ENCODE measurements at regions not wholly inside any gene's neighbourhood (a gene's known extent, or its start where the extent isn't known, plus 50 kb on each side); places are given as distances from the start of the nearest gene placed in this dataset.

DNA sequence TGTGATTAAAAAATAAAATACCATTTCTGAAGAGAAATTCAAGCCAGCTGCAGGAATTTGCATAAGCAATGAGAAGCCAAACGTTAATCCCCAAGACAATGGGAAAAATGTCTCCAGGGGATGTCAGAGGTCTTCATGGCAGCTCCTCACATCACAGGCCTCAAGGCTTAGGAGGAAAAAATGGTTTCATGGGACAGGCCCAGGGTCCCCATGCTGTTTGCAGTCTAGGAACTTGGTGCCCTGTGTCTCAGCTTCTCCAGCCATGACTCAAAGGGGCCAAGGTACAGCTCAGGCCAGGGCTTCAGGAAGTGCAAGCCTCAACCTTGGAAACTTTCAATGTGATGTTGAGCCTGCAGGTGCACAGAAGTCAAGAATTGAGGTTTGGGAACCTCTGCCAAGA, 1428.4 kb upstream of the CDH2 start:
- Histone ChIP-seq H3K27ac (ENCODE audit: low read depth, low read length) (no peak overlapping the region), H3K9me3 (ENCODE audit: low read length) (no peaks in the 10 kb centered on the region), H3K4me1 (ENCODE audit: insufficient read depth, low read length) (no peaks in the 10 kb centered on the region), H3K27me3 (ENCODE audit: insufficient read depth, low read length, poor library complexity, severe bottlenecking) (no peaks in the 10 kb centered on the region), H3K36me3 (ENCODE audit: insufficient read depth, low read length) (no peaks in the 10 kb centered on the region), H3K4me3 (ENCODE audit: low read length) (no peak overlapping the region)
- Mint-ChIP-seq H3K27me3 (no peaks in the 10 kb centered on the region), H3K4me1 (no peaks in the 10 kb centered on the region), H3K4me3 (no peak overlapping the region), H3K36me3 (no peaks in the 10 kb centered on the region), H3K9me3 (peaks cover 2 to 28% (median 16%) of the 10 kb centered on the region in 5 donors), H3K27ac (no peak overlapping the region)
- CTCF ChIA-PET, result no interaction called here
- no peak for DNase-seq
- POLR2A ChIA-PET, result no interaction called here

DNA sequence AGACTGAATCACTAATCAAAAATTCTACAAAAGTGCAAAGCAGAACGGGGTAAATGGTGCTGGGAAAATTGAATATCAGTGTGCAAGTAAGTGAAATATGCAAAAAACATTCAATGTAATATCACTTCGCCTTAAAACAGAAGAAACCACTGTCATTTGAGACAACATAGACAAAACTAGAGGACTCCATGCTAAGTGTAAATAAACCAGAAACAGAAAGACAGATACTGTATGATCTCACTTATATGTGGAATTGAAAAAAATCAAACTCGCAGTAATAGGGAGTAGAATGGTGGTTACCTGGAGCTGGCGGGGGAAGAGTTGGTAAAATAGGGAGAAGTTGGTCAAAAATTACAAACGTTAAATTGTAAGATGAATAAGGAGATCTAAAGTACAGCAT, 1420.0 kb upstream of the CDH2 start:
- Mint-ChIP-seq H3K9me3 (peaks cover 0 to 36% (median 3%) of the 10 kb centered on the region in 5 donors), H3K27me3 (no peaks in the 10 kb centered on the region), H3K27ac (no peak overlapping the region), H3K4me3 (no peak overlapping the region), H3K4me1 (no peaks in the 10 kb centered on the region), H3K36me3 (peaks cover 0 to 1% (median 0%) of the 10 kb centered on the region in 3 donors)
- no peaks in the 10 kb centered on the region for H3K36me3 ChIP-seq (ENCODE audit: insufficient read depth, low read length)
- no peaks in the 10 kb centered on the region for H3K9me3 ChIP-seq (ENCODE audit: low read length)
- no peak for DNase-seq
- no peak overlapping the region for H3K27ac ChIP-seq (ENCODE audit: low read depth, low read length)
- CTCF ChIA-PET, result no interaction called here
- H3K27me3 ChIP-seq (ENCODE audit: insufficient read depth, low read length, poor library complexity, severe bottlenecking), result no peaks in the 10 kb centered on the region
- H3K4me3 ChIP-seq (ENCODE audit: low read length), result no peak overlapping the region
- no peaks in the 10 kb centered on the region for H3K4me1 ChIP-seq (ENCODE audit: insufficient read depth, low read length)
- POLR2A ChIA-PET, result no interaction called here

DNA sequence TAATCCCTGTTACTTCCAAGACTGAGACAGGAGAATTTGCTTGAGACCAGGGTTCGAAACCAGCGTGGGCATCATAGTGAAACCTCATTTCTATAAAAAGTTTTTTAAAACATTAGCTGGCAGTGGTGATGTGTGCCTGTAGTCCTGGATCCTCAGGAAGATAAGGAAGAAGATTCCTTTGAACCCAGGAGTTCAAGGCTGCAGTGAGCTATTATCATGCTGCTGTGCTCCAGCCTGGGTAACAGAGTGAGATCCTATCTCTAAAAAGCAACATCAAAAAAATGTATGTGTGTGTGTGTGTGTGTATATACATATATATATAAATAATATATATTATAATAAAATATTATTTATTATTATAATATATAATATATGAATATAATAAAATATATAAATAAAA, 1417.6 kb upstream of the CDH2 start:
- H3K36me3 ChIP-seq (ENCODE audit: insufficient read depth, low read length), result no peaks in the 10 kb centered on the region
- Mint-ChIP-seq H3K27me3 (peaks cover 0 to 1% of the 10 kb centered on the region in 2 donors), H3K27ac (no peak overlapping the region), H3K4me3 (no peak overlapping the region), H3K4me1 (no peaks in the 10 kb centered on the region), H3K9me3 (peaks cover 0 to 37% (median 9%) of the 10 kb centered on the region in 5 donors), H3K36me3 (no peaks in the 10 kb centered on the region)
- no peak overlapping the region for H3K27ac ChIP-seq (ENCODE audit: low read depth, low read length)
- no peak overlapping the region for H3K4me3 ChIP-seq (ENCODE audit: low read length)
- no peaks in the 10 kb centered on the region for H3K4me1 ChIP-seq (ENCODE audit: insufficient read depth, low read length)
- no peaks in the 10 kb centered on the region for H3K27me3 ChIP-seq (ENCODE audit: insufficient read depth, low read length, poor library complexity, severe bottlenecking)
- ChIA-PET CTCF (no interaction called here), POLR2A (no interaction called here)
- no peak for DNase-seq
- no peaks in the 10 kb centered on the region for H3K9me3 ChIP-seq (ENCODE audit: low read length)

DNA sequence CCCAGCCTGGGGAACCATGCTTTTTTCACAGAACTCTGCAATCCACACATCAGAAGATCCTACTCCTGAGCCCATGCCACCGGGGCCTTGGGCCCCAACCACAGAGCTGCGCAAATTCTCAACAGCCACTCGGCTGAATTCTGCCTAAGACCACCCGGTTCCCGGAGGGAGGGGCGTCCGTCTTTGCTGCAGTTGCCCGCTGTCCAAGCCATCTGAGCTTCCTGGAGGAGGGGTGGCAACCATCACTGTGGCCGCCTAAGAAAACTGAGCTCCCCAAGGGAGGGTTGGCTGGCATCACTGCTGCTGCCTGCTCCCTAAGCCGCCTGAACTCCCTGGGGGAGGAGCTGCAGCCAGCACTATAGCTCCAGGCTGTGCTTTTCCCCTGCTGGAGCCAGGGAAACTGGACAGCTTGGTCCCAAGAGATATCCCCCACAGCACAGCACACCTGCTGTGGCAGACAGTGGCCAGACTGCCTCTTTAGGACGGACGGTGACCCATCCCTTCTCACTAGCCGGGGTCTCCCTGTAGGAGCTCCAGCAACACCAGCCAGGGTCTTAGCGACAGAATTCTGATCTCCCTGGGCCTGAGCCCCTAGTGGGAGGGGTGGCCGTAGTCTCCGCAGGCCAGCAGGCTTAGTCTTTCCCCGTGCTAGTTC, 1411.6 kb upstream of the CDH2 start:
- Histone ChIP-seq H3K9me3 (ENCODE audit: low read length) (no peaks in the 10 kb centered on the region), H3K36me3 (ENCODE audit: insufficient read depth, low read length) (no peaks in the 10 kb centered on the region), H3K27me3 (ENCODE audit: insufficient read depth, low read length, poor library complexity, severe bottlenecking) (no peaks in the 10 kb centered on the region), H3K27ac (ENCODE audit: low read depth, low read length) (no peak overlapping the region), H3K4me3 (ENCODE audit: low read length) (no peak overlapping the region), H3K4me1 (ENCODE audit: insufficient read depth, low read length) (no peaks in the 10 kb centered on the region)
- Mint-ChIP-seq H3K9me3 (peaks cover 9 to 49% (median 30%) of the 10 kb centered on the region in 5 donors), H3K27ac (no peak overlapping the region), H3K36me3 (no peaks in the 10 kb centered on the region), H3K4me1 (no peaks in the 10 kb centered on the region), H3K27me3 (peaks cover 0 to 1% of the 10 kb centered on the region in 2 donors), H3K4me3 (no peak overlapping the region)
- no peak for DNase-seq
- POLR2A ChIA-PET, result no interaction called here
- CTCF ChIA-PET, result no interaction called here

DNA sequence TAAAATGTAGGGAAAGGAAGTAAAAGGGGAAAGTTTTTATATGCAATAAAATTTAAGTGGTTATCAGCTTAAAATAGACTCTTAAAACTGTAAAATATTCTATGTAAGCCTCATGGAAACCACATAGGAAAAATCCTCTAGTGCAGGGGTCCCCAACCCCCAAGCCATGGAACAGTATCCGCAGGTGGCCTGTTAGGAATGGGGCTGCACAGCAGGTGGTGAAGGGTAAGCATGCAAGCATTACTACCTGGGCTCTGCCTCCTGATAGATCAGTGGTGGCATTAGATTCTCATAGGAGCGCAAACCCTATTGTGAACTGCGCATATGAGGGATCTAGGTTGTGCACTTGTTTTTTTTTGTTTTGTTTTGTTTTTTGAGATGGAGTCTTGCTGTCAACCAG, 1409.3 kb upstream of the CDH2 start:
- Mint-ChIP-seq H3K36me3 (no peaks in the 10 kb centered on the region), H3K4me1 (no peaks in the 10 kb centered on the region), H3K4me3 (no peak overlapping the region), H3K27me3 (peaks cover 0 to 1% of the 10 kb centered on the region in 2 donors), H3K27ac (no peak overlapping the region), H3K9me3 (peaks cover 9 to 45% (median 36%) of the 10 kb centered on the region in 5 donors)
- Histone ChIP-seq H3K4me1 (ENCODE audit: insufficient read depth, low read length) (no peaks in the 10 kb centered on the region), H3K4me3 (ENCODE audit: low read length) (no peak overlapping the region), H3K27ac (ENCODE audit: low read depth, low read length) (no peak overlapping the region), H3K27me3 (ENCODE audit: insufficient read depth, low read length, poor library complexity, severe bottlenecking) (no peaks in the 10 kb centered on the region), H3K36me3 (ENCODE audit: insufficient read depth, low read length) (no peaks in the 10 kb centered on the region), H3K9me3 (ENCODE audit: low read length) (no peaks in the 10 kb centered on the region)
- DNase-seq, result no peak
- POLR2A ChIA-PET, result no interaction called here
- CTCF ChIA-PET, result no interaction called here

DNA sequence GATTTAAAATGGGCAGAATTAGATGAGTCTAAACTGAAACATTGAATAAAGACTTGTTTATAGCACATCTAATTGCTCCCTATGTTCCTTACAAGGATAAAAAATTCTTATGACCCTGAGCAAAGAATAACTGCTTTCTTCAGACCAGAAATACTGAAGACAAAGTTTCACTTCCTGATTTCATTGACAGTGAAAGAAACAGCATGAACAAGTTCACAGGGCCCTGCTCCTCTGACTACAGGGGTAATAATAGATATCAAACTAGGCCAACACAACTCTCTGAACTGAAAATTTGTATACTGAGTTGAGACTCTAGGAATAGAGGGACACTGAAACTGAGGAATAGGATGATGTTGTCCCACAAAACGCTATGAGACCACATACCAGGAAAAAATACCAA, 1383.3 kb upstream of the CDH2 start:
- H3K4me3 Mint-ChIP-seq, result no peak overlapping the region
- no peak for DNase-seq
- H3K4me1 Mint-ChIP-seq, result no peaks in the 10 kb centered on the region
- ChIA-PET CTCF (no interaction called here), POLR2A (no interaction called here)
- no peaks in the 10 kb centered on the region for H3K27me3 Mint-ChIP-seq
- H3K27ac ChIP-seq (ENCODE audit: low read depth, low read length), result no peak overlapping the region
- no peaks in the 10 kb centered on the region for H3K36me3 Mint-ChIP-seq
- no peaks in the 10 kb centered on the region for H3K4me1 ChIP-seq (ENCODE audit: insufficient read depth, low read length)
- peaks cover 3 to 27% (median 6%) of the 10 kb centered on the region in 5 donors for H3K9me3 Mint-ChIP-seq
- H3K27ac Mint-ChIP-seq, result no peak overlapping the region
- no peaks in the 10 kb centered on the region for H3K9me3 ChIP-seq (ENCODE audit: low read length)
- no peaks in the 10 kb centered on the region for H3K36me3 ChIP-seq (ENCODE audit: insufficient read depth, low read length)
- H3K27me3 ChIP-seq (ENCODE audit: insufficient read depth, low read length, poor library complexity, severe bottlenecking), result no peaks in the 10 kb centered on the region
- no peak overlapping the region for H3K4me3 ChIP-seq (ENCODE audit: low read length)

DNA sequence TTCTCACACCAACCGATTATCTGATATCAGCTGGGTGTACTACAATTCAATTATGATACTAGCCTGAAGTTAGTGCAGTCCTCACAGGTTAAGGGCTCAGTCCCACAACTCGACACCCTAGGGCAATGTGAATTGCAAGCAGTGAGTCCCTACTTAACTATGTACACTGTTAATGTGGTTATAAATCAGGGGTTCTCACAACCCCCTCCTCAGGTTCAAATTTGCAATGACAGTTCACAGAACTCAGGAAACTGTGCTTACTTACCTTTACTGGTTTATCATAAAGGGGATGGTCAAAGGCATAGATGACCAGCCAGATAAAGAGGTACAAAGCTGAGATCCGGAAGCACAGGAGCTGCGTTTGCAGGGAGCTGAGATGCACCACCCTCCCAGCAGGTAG, 1379.1 kb upstream of the CDH2 start:
- no peaks in the 10 kb centered on the region for H3K27me3 Mint-ChIP-seq
- no peak for DNase-seq
- no peak overlapping the region for H3K27ac ChIP-seq (ENCODE audit: low read depth, low read length)
- ChIA-PET POLR2A (no interaction called here), CTCF (no interaction called here)
- no peaks in the 10 kb centered on the region for H3K9me3 ChIP-seq (ENCODE audit: low read length)
- no peaks in the 10 kb centered on the region for H3K36me3 ChIP-seq (ENCODE audit: insufficient read depth, low read length)
- no peaks in the 10 kb centered on the region for H3K4me1 Mint-ChIP-seq
- H3K27me3 ChIP-seq (ENCODE audit: insufficient read depth, low read length, poor library complexity, severe bottlenecking), result no peaks in the 10 kb centered on the region
- no peak overlapping the region for H3K4me3 Mint-ChIP-seq
- H3K9me3 Mint-ChIP-seq, result peaks cover 0 to 21% (median 4%) of the 10 kb centered on the region in 5 donors
- H3K36me3 Mint-ChIP-seq, result no peaks in the 10 kb centered on the region
- no peak overlapping the region for H3K27ac Mint-ChIP-seq
- H3K4me3 ChIP-seq (ENCODE audit: low read length), result no peak overlapping the region
- H3K4me1 ChIP-seq (ENCODE audit: insufficient read depth, low read length), result no peaks in the 10 kb centered on the region

DNA sequence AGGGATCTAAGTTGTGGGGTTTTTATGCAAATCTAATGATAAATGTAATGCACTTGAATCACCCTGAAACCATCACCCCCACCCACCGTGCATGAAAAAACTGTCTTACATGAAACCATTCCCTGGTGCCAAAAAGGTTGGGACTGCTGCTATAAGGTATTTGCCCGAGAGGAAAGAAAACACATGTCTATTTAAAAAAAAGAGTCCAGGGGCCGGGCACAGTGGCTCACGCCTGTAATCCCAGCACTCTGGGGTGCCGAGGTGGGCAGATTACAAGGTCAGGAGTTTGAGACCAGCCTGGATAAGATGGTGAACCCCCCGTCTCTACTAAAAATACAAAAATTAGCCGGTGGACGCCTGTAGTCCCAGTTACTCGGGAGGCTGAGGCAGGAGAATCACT, 1372.8 kb upstream of the CDH2 start:
- ChIA-PET POLR2A (no interaction called here), CTCF (no interaction called here)
- H3K27me3 Mint-ChIP-seq, result no peaks in the 10 kb centered on the region
- Histone ChIP-seq H3K27me3 (ENCODE audit: insufficient read depth, low read length, poor library complexity, severe bottlenecking) (no peaks in the 10 kb centered on the region), H3K9me3 (ENCODE audit: low read length) (no peaks in the 10 kb centered on the region), H3K4me1 (ENCODE audit: insufficient read depth, low read length) (no peaks in the 10 kb centered on the region), H3K4me3 (ENCODE audit: low read length) (no peak overlapping the region), H3K27ac (ENCODE audit: low read depth, low read length) (no peak overlapping the region), H3K36me3 (ENCODE audit: insufficient read depth, low read length) (no peaks in the 10 kb centered on the region)
- no peak for DNase-seq
- H3K4me1 Mint-ChIP-seq, result no peaks in the 10 kb centered on the region
- peaks cover 5 to 25% (median 15%) of the 10 kb centered on the region in 5 donors for H3K9me3 Mint-ChIP-seq
- no peak overlapping the region for H3K27ac Mint-ChIP-seq
- no peak overlapping the region for H3K4me3 Mint-ChIP-seq
- H3K36me3 Mint-ChIP-seq, result no peaks in the 10 kb centered on the region

DNA sequence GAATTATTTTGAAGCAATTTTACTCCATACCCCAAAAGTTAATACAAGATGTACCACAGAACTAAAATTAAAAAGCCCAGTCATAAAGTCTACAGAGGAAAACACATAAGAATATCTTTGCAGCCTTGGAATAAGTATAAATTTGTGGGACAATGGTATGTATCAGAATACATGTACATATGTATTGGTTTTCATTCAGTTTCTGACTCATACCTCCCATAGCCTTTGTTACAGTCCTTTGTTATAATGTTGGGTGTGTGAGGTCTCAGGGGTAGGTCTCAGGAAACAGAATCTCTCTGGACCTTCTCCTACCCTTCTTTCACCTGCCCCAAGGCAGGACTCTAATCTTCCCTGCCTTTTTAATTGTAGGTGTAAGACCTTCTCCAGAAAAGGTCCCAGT, 1370.7 kb upstream of the CDH2 start:
- H3K27ac ChIP-seq (ENCODE audit: low read depth, low read length), result no peak overlapping the region
- H3K27me3 Mint-ChIP-seq, result no peaks in the 10 kb centered on the region
- no peaks in the 10 kb centered on the region for H3K4me1 ChIP-seq (ENCODE audit: insufficient read depth, low read length)
- no peak overlapping the region for H3K4me3 Mint-ChIP-seq
- ChIA-PET POLR2A (no interaction called here), CTCF (no interaction called here)
- H3K27ac Mint-ChIP-seq, result no peak overlapping the region
- H3K27me3 ChIP-seq (ENCODE audit: insufficient read depth, low read length, poor library complexity, severe bottlenecking), result no peaks in the 10 kb centered on the region
- DNase-seq, result no peak
- H3K9me3 Mint-ChIP-seq, result peaks cover 5 to 20% (median 12%) of the 10 kb centered on the region in 5 donors
- no peak overlapping the region for H3K4me3 ChIP-seq (ENCODE audit: low read length)
- H3K36me3 Mint-ChIP-seq, result no peaks in the 10 kb centered on the region
- H3K9me3 ChIP-seq (ENCODE audit: low read length), result no peaks in the 10 kb centered on the region
- no peaks in the 10 kb centered on the region for H3K4me1 Mint-ChIP-seq
- no peaks in the 10 kb centered on the region for H3K36me3 ChIP-seq (ENCODE audit: insufficient read depth, low read length)

All from CD8-positive, alpha-beta memory T cell (primary cell).